BJ (cell line): ENCODE measurements at regions not wholly inside any gene's neighbourhood (a gene's known extent, or its start where the extent isn't known, plus 50 kb on each side); places are given as distances from the start of the nearest gene placed in this dataset.

ENCODE experiments used
- CTCF ChIA-PET: fragments of 350-600 bp; formaldehyde crosslinking; extraction: SDS; loops from one replicate; lab custom pipeline; 2021; ENCODE audit warnings: antibody characterized with exemption, inconsistent platforms; lab: Yijun Ruan, JAX
- POLR2A ChIA-PET: fragments of 300-600 bp; sonication (Branson Sonifier 250); formaldehyde crosslinking; extraction: SDS; loops from one replicate; lab custom pipeline; 2021; ENCODE audit warnings: antibody characterized with exemption; lab: Charles Lee
- DNase-seq: peaks from one replicate; pipeline ENCODE4 v3.0.0-alpha.2; 2011; ENCODE audit warnings: low read depth
- H3K27me3 ChIP-seq: 2 replicates; pipeline ENCODE4 v1.6.0; 2011; ENCODE audit warnings: low read length; ENCODE audit not compliant: control insufficient read depth, insufficient read depth
- H3K36me3 ChIP-seq: 2 replicates; pipeline ENCODE4 v1.5.1; 2011; ENCODE audit warnings: low read length; ENCODE audit not compliant: control insufficient read depth, insufficient read depth
- H3K4me3 ChIP-seq: 2 replicates; pipeline ENCODE4 v1.5.1; 2011; ENCODE audit warnings: low read depth, mild to moderate bottlenecking, control low read depth, low read length
- CTCF ChIP-seq: IDR thresholded peaks from 2 replicates; pipeline ENCODE4 v1.5.1; 2011; ENCODE audit warnings: low read depth, mild to moderate bottlenecking, control low read depth, inconsistent platforms, low read length, moderate library complexity; ENCODE audit not compliant: insufficient read depth

GRCh38 chr1:187617776-187618175 is 789.0 kb downstream of the PLA2G4A start:
- no peak for DNase-seq
- Histone ChIP-seq H3K4me3 (no peak overlapping the region), H3K27me3 (no peaks in the 10 kb centered on the region), H3K36me3 (no peaks in the 10 kb centered on the region)
- POLR2A ChIA-PET = no interaction called here
- TF ChIP-seq CTCF = no peak
- CTCF ChIA-PET = no interaction called here

- ChIA-PET CTCF (no interaction called here), POLR2A (no interaction called here)
- no peak for DNase-seq
- H3K4me3 ChIP-seq = no peak overlapping the region
- no peaks in the 10 kb centered on the region for H3K27me3 ChIP-seq
- no peaks in the 10 kb centered on the region for H3K36me3 ChIP-seq
- TF ChIP-seq CTCF = no peak
Observed at GRCh38 chr1:187619175-187619574, 790.4 kb downstream of the PLA2G4A start.

- CTCF ChIA-PET = no interaction called here
- Histone ChIP-seq H3K36me3 (no peaks in the 10 kb centered on the region), H3K4me3 (no peak overlapping the region), H3K27me3 (no peaks in the 10 kb centered on the region)
- no peak for TF ChIP-seq CTCF
- POLR2A ChIA-PET = no interaction called here
- DNase-seq = no peak
Observed at GRCh38 chr1:187621951-187622350, 793.2 kb downstream of the PLA2G4A start.

- no peaks in the 10 kb centered on the region for H3K36me3 ChIP-seq
- TF ChIP-seq CTCF = no peak
- CTCF ChIA-PET = no interaction called here
- POLR2A ChIA-PET = no interaction called here
- no peak for DNase-seq
- H3K27me3 ChIP-seq = no peaks in the 10 kb centered on the region
- H3K4me3 ChIP-seq = no peak overlapping the region
Observed at GRCh38 chr1:187622545-187622944, 793.8 kb downstream of the PLA2G4A start.

GRCh38 chr1:187624812-187625545 is 796.2 kb downstream of the PLA2G4A start:
- Histone ChIP-seq H3K36me3 (no peaks in the 10 kb centered on the region), H3K27me3 (no peaks in the 10 kb centered on the region), H3K4me3 (no peak overlapping the region)
- no peak for TF ChIP-seq CTCF
- ChIA-PET POLR2A (no interaction called here), CTCF (no interaction called here)
- no peak for DNase-seq
